ENCODE measurements at regions not wholly inside any gene's neighbourhood (a gene's known extent, or its start where the extent isn't known, plus 50 kb on each side); places are given as distances from the start of the nearest gene placed in this dataset.

GRCh38 chr2:2542966-2543611, 212.0 kb upstream of the MYT1L start:
- TF ChIP-seq EZH2phosphoT487 (IDR thresholded peaks at IDR 0.05; ENCODE audit: borderline replicate concordance, low read length) (no peak), CTCF (IDR thresholded peaks at IDR 0.05; ENCODE audit: low read depth, low read length, poor library complexity, severe bottlenecking) (no peak)
- Histone ChIP-seq H3K4me3 (ENCODE audit: low read length) (no peak overlapping the region), H3K79me2 (ENCODE audit: control insufficient read depth, low read length) (no peaks in the 10 kb centered on the region), H4K20me1 (ENCODE audit: control insufficient read depth, insufficient read depth, low read depth, low read length) (no peaks in the 10 kb centered on the region), H3K36me3 (ENCODE audit: control insufficient read depth, low read length) (no peaks in the 10 kb centered on the region), H3K9me3 (ENCODE audit: control insufficient read depth, insufficient read depth, low read length) (no peaks in the 10 kb centered on the region), H3K4me1 (ENCODE audit: control insufficient read depth, low read length) (no peaks in the 10 kb centered on the region), H3K9me2 (replicated peaks; ENCODE audit: control insufficient read depth, low read length) (no peaks in the 10 kb centered on the region), H3F3A (ENCODE audit: control insufficient read depth, insufficient read depth) (no peaks in the 10 kb centered on the region), H3K27me3 (ENCODE audit: control insufficient read depth, low read length) (no peaks in the 10 kb centered on the region), H3K27ac (ENCODE audit: low read depth, low read length) (no peak overlapping the region), H3K4me2 (ENCODE audit: low read length) (no peak overlapping the region)

GRCh38 chr2:2542316-2542715, 211.2 kb upstream of the MYT1L start:
- no peak overlapping the region for H3K27ac ChIP-seq (ENCODE audit: low read depth, low read length)
- no peaks in the 10 kb centered on the region for H3K27me3 ChIP-seq (ENCODE audit: control insufficient read depth, low read length)
- H3K4me1 ChIP-seq (ENCODE audit: control insufficient read depth, low read length) = no peaks in the 10 kb centered on the region
- no peaks in the 10 kb centered on the region for H3F3A ChIP-seq (ENCODE audit: control insufficient read depth, insufficient read depth)
- H3K9me3 ChIP-seq (ENCODE audit: control insufficient read depth, insufficient read depth, low read length) = no peaks in the 10 kb centered on the region
- H4K20me1 ChIP-seq (ENCODE audit: control insufficient read depth, insufficient read depth, low read depth, low read length) = no peaks in the 10 kb centered on the region
- no peaks in the 10 kb centered on the region for H3K79me2 ChIP-seq (ENCODE audit: control insufficient read depth, low read length)
- no peak overlapping the region for H3K4me3 ChIP-seq (ENCODE audit: low read length)
- no peaks in the 10 kb centered on the region for H3K36me3 ChIP-seq (ENCODE audit: control insufficient read depth, low read length)
- H3K9me2 ChIP-seq (replicated peaks; ENCODE audit: control insufficient read depth, low read length) = no peaks in the 10 kb centered on the region
- TF ChIP-seq CTCF (IDR thresholded peaks at IDR 0.05; ENCODE audit: low read depth, low read length, poor library complexity, severe bottlenecking) = no peak
- no peak for TF ChIP-seq EZH2phosphoT487 (IDR thresholded peaks at IDR 0.05; ENCODE audit: borderline replicate concordance, low read length)
- H3K4me2 ChIP-seq (ENCODE audit: low read length) = no peak overlapping the region

GRCh38 chr2:2540406-2540805, 209.3 kb upstream of the MYT1L start:
- Histone ChIP-seq H3K9me3 (ENCODE audit: control insufficient read depth, insufficient read depth, low read length) (no peaks in the 10 kb centered on the region), H3K4me3 (ENCODE audit: low read length) (no peak overlapping the region), H3K36me3 (ENCODE audit: control insufficient read depth, low read length) (no peaks in the 10 kb centered on the region), H3K27ac (ENCODE audit: low read depth, low read length) (no peak overlapping the region), H3K4me1 (ENCODE audit: control insufficient read depth, low read length) (no peaks in the 10 kb centered on the region), H3F3A (ENCODE audit: control insufficient read depth, insufficient read depth) (no peaks in the 10 kb centered on the region), H4K20me1 (ENCODE audit: control insufficient read depth, insufficient read depth, low read depth, low read length) (no peaks in the 10 kb centered on the region), H3K9me2 (replicated peaks; ENCODE audit: control insufficient read depth, low read length) (no peaks in the 10 kb centered on the region), H3K79me2 (ENCODE audit: control insufficient read depth, low read length) (no peaks in the 10 kb centered on the region), H3K27me3 (ENCODE audit: control insufficient read depth, low read length) (no peaks in the 10 kb centered on the region), H3K4me2 (ENCODE audit: low read length) (no peak overlapping the region)
- TF ChIP-seq EZH2phosphoT487 (IDR thresholded peaks at IDR 0.05; ENCODE audit: borderline replicate concordance, low read length) (no peak), CTCF (IDR thresholded peaks at IDR 0.05; ENCODE audit: low read depth, low read length, poor library complexity, severe bottlenecking) (no peak)

All from DOHH2 (cell line).